PC-3 (cell line): ENCODE measurements at regions not wholly inside any gene's neighbourhood (a gene's known extent, or its start where the extent isn't known, plus 50 kb on each side); places are given as distances from the start of the nearest gene placed in this dataset.

ENCODE experiments used
- ATAC-seq: fragments of 200-7000 bp; cut with Tn5 transposase; 2 replicates; pipeline ENCODE4 v1.9.1; 2020; ENCODE audit warnings: mild to moderate bottlenecking, moderate library complexity
- BruUV-seq: library from RNA; stranded (reverse); fragments of 400-500 nt; replicated peaks from 2 replicates; lab custom pipeline; 2021; lab: Mats Ljungman, UMichigan
- CTCF ChIA-PET: fragments of 300-600 bp; sonication (Branson Sonifier 250); formaldehyde crosslinking; loops from one replicate; lab custom pipeline; 2022; ENCODE audit warnings: antibody characterized with exemption; lab: Charles Lee
- POLR2A ChIA-PET: fragments of 300-600 bp; sonication (Branson Sonifier 250); formaldehyde crosslinking; loops from one replicate; lab custom pipeline; 2022; ENCODE audit warnings: antibody characterized with exemption; ENCODE audit not compliant: unreplicated experiment; lab: Charles Lee
- DNase-seq: peaks from one replicate; pipeline ENCODE4 v3.0.0-alpha.2; 2015
- H2AFZ ChIP-seq: fragments of 300-600 bp; sonication (generic); 2 replicates; pipeline ENCODE4 v1.6.0; 2016; ENCODE audit warnings: antibody characterized with exemption, low read length
- H3F3A ChIP-seq: fragments of 300-600 bp; sonication (generic); one replicate; pipeline ENCODE4 v1.6.0; 2017; ENCODE audit warnings: antibody characterized with exemption, low read length, control low read depth, mild to moderate bottlenecking; ENCODE audit not compliant: unreplicated experiment
- H3K27ac ChIP-seq: fragments of 300-600 bp; sonication (generic); 2 replicates; pipeline ENCODE4 v1.5.1; 2016; ENCODE audit warnings: mild to moderate bottlenecking, low read length
- H3K27me3 ChIP-seq: fragments of 300-600 bp; sonication (generic); 2 replicates; pipeline ENCODE4 v1.6.1; 2016; ENCODE audit warnings: low read length, mixed read lengths
- H3K36me3 ChIP-seq: fragments of 300-600 bp; sonication (generic); 2 replicates; pipeline ENCODE4 v1.6.1; 2016; ENCODE audit warnings: low read depth, mixed run types, low read length, mixed read lengths
- H3K4me1 ChIP-seq: fragments of 300-600 bp; sonication (generic); 2 replicates; pipeline ENCODE4 v1.5.1; 2016; ENCODE audit warnings: low read length; ENCODE audit not compliant: insufficient read depth
- H3K4me2 ChIP-seq: fragments of 300-600 bp; sonication (generic); 2 replicates; pipeline ENCODE4 v1.6.0; 2016; ENCODE audit warnings: low read length
- H3K4me3 ChIP-seq: fragments of 300-600 bp; sonication (generic); 2 replicates; pipeline ENCODE4 v1.5.1; 2016; ENCODE audit warnings: mild to moderate bottlenecking, low read length, mixed read lengths
- H3K79me2 ChIP-seq: fragments of 300-600 bp; sonication (generic); 2 replicates; pipeline ENCODE4 v1.6.1; 2017; ENCODE audit warnings: low read length, mixed read lengths
- H3K9ac ChIP-seq: fragments of 300-600 bp; sonication (generic); 2 replicates; pipeline ENCODE4 v1.6.0; 2016; ENCODE audit warnings: mild to moderate bottlenecking, low read length
- H3K9me2 ChIP-seq: fragments of 300-600 bp; sonication (generic); replicated peaks from 2 replicates; pipeline ENCODE4 v1.6.1; 2016; ENCODE audit warnings: mixed run types, low read length, mixed read lengths
- H3K9me3 ChIP-seq: fragments of 300-600 bp; sonication (generic); 2 replicates; pipeline ENCODE4 v1.6.1; 2016; ENCODE audit warnings: low read length, mixed read lengths
- H4K20me1 ChIP-seq: fragments of 300-600 bp; sonication (generic); 2 replicates; pipeline ENCODE4 v1.6.1; 2016; ENCODE audit warnings: low read length, mixed read lengths
- CTCF ChIP-seq: fragments of 300-600 bp; sonication (generic); conservative IDR thresholded peaks from 2 replicates; pipeline ENCODE4 v1.5.1; 2017; ENCODE audit warnings: antibody characterized with exemption, low read depth, mild to moderate bottlenecking, low read length
- EZH2 ChIP-seq: fragments of 300-600 bp; sonication (generic); IDR thresholded peaks from one replicate; pipeline ENCODE4 v1.6.1; 2017; ENCODE audit warnings: antibody characterized with exemption, mild to moderate bottlenecking, low read length; ENCODE audit not compliant: unreplicated experiment
- EZH2phosphoT487 ChIP-seq: fragments of 300-600 bp; sonication (generic); IDR thresholded peaks from 2 replicates; pipeline ENCODE4 v1.6.1; 2018; ENCODE audit warnings: mild to moderate bottlenecking, antibody characterized with exemption, low read length, borderline replicate concordance
- intact Hi-C: fragments of 100-400 bp; cut with micrococcal nuclease; formaldehyde crosslinking; loops from 2 replicates; pipeline ENCODE4 v1.9.0; 2023

GRCh38 chr3:5677555-5677954 is 490.0 kb downstream of the EDEM1 start:
- intact Hi-C loops: no loop called here

GRCh38 chr3:5678248-5678647 is 490.7 kb downstream of the EDEM1 start:
- Histone ChIP-seq H3K4me3 (no peak overlapping the region), H3K9me3 (0 out of 2 replicates have a peak, but pooled peaks cover 12% of the 10 kb centered on the region), H2AFZ (no peak overlapping the region), H3K27me3 (no peaks in the 10 kb centered on the region), H3K79me2 (no peaks in the 10 kb centered on the region), H3F3A (no peaks in the 10 kb centered on the region), H4K20me1 (no peaks in the 10 kb centered on the region), H3K9ac (no peak overlapping the region), H3K9me2 (no peaks in the 10 kb centered on the region), H3K4me2 (no peak overlapping the region), H3K27ac (no peak overlapping the region), H3K4me1 (no peaks in the 10 kb centered on the region), H3K36me3 (no peaks in the 10 kb centered on the region)
- ATAC-seq: no peak
- intact Hi-C loops: no loop called here
- no TSS peak for BruUV-seq
- CTCF ChIA-PET: no interaction called here
- no peak for DNase-seq
- TF ChIP-seq CTCF (no peak), EZH2 (no peak), EZH2phosphoT487 (no peak)
- POLR2A ChIA-PET: no interaction called here

More at GRCh38 chr3:5677555-5677954, 490.0 kb downstream of the EDEM1 start:
- DNase-seq: no peak
- Histone ChIP-seq H3K27ac (no peak overlapping the region), H3K27me3 (no peaks in the 10 kb centered on the region), H3K79me2 (no peaks in the 10 kb centered on the region), H4K20me1 (no peaks in the 10 kb centered on the region), H3K36me3 (no peaks in the 10 kb centered on the region), H2AFZ (no peak overlapping the region), H3F3A (no peaks in the 10 kb centered on the region), H3K9ac (no peak overlapping the region), H3K4me1 (no peaks in the 10 kb centered on the region), H3K4me3 (no peak overlapping the region), H3K4me2 (no peak overlapping the region), H3K9me2 (no peaks in the 10 kb centered on the region), H3K9me3 (0 out of 2 replicates have a peak, but pooled peaks cover 12% of the 10 kb centered on the region)
- BruUV-seq: no TSS peak
- ChIA-PET CTCF (no interaction called here), POLR2A (no interaction called here)
- TF ChIP-seq EZH2phosphoT487 (no peak), EZH2 (no peak), CTCF (no peak)
- no peak for ATAC-seq

GRCh38 chr3:5678844-5679243 is 491.3 kb downstream of the EDEM1 start:
- ATAC-seq (no peak), DNase-seq (no peak)
- Histone ChIP-seq H3K9me3 (0 out of 2 replicates have a peak, but pooled peaks cover 12% of the 10 kb centered on the region), H3K36me3 (no peaks in the 10 kb centered on the region), H3K9ac (no peak overlapping the region), H3K27me3 (no peaks in the 10 kb centered on the region), H3K4me2 (no peak overlapping the region), H4K20me1 (no peaks in the 10 kb centered on the region), H2AFZ (no peak overlapping the region), H3K9me2 (no peaks in the 10 kb centered on the region), H3K4me1 (no peaks in the 10 kb centered on the region), H3K79me2 (no peaks in the 10 kb centered on the region), H3K27ac (no peak overlapping the region), H3F3A (no peaks in the 10 kb centered on the region), H3K4me3 (no peak overlapping the region)
- ChIA-PET CTCF (no interaction called here), POLR2A (no interaction called here)
- intact Hi-C loops: no loop called here
- BruUV-seq: no TSS peak
- TF ChIP-seq EZH2: no peak
- no peak for TF ChIP-seq CTCF
- no peak for TF ChIP-seq EZH2phosphoT487
